OCI-LY3 (cell line): ENCODE measurements at regions not wholly inside any gene's neighbourhood (a gene's known extent, or its start where the extent isn't known, plus 50 kb on each side); places are given as distances from the start of the nearest gene placed in this dataset.

Experiments
- EZH2phosphoT487 ChIP-seq: fragments of 200-600 bp; shearing (Covaris generic); IDR thresholded peaks from 2 replicates; pipeline ENCODE4 v1.6.1; 2018; ENCODE audit warnings: antibody characterized with exemption, mixed run types, low read depth
- TF ChIP-seq, protein P1 (sequence below): fragments of 200-600, 300-600 bp; sonication (generic); IDR thresholded peaks from 2 replicates; pipeline ENCODE4 v1.5.1; 2014; ENCODE audit warnings: antibody characterized with exemption, low read length, low read depth

DNA sequence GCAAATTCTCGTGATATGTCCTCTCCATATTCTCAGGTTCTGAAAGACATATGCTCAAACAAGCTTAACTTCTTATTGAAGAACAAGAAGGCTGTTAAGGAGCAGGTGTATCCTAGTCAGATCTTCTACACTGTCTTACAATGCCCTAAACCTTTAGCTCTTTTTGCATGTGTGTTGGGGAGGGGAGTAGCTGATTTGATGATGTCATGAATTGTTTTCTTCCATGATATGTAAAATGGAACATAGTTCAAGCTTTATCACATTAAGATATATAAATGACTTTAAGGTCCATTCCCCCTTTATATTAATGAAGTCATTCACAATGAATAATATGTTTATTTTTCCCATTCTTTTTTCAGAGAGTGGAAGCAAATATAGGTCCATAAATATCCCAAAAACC lies 332.5 kb upstream of the FAM241A start:
- TF ChIP-seq, protein P1, sequence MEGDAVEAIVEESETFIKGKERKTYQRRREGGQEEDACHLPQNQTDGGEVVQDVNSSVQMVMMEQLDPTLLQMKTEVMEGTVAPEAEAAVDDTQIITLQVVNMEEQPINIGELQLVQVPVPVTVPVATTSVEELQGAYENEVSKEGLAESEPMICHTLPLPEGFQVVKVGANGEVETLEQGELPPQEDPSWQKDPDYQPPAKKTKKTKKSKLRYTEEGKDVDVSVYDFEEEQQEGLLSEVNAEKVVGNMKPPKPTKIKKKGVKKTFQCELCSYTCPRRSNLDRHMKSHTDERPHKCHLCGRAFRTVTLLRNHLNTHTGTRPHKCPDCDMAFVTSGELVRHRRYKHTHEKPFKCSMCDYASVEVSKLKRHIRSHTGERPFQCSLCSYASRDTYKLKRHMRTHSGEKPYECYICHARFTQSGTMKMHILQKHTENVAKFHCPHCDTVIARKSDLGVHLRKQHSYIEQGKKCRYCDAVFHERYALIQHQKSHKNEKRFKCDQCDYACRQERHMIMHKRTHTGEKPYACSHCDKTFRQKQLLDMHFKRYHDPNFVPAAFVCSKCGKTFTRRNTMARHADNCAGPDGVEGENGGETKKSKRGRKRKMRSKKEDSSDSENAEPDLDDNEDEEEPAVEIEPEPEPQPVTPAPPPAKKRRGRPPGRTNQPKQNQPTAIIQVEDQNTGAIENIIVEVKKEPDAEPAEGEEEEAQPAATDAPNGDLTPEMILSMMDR = no peak
- no peak for TF ChIP-seq EZH2phosphoT487
